ENCODE measurements at regions not wholly inside any gene's neighbourhood (a gene's known extent, or its start where the extent isn't known, plus 50 kb on each side); places are given as distances from the start of the nearest gene placed in this dataset.

DNA sequence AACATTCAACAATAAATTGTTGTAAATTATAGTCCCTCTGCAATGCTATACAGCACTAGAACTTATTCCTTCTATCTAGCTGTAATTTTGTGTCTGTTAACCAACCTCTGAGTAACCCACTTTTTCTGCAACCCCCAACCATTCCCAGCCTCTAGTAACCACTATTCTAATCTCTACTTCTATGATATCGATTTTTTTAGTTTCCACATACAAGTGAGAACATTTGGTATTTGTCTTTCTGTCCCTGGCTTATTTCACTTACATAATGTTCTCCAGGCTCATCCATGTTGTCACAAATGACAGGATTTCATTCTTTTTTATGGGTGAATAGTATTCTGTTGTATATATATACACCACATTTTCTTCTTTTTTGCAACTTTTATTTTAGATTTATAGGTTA lies 147.6 kb downstream of the MAIP1 start:
- Histone ChIP-seq H4K20me1 (ENCODE audit: insufficient read depth) (no peaks in the 10 kb centered on the region), H3K36me3 (ENCODE audit: insufficient read depth, low read length) (no peaks in the 10 kb centered on the region), H2AFZ (ENCODE audit: low read depth, low read length) (no peak overlapping the region), H3K4me3 (ENCODE audit: low read length) (no peak overlapping the region), H3K9ac (ENCODE audit: low read length) (no peak overlapping the region), H3F3A (ENCODE audit: insufficient read depth, low read length, poor library complexity, severe bottlenecking) (no peaks in the 10 kb centered on the region), H3K4me2 (ENCODE audit: low read length) (no peak overlapping the region), H3K27ac (ENCODE audit: low read length) (no peak overlapping the region), H3K27me3 (ENCODE audit: insufficient read depth, low read depth, low read length) (no peaks in the 10 kb centered on the region), H3K79me2 (replicated peaks; ENCODE audit: insufficient read depth, low read length) (no peaks in the 10 kb centered on the region), H3K9me3 (ENCODE audit: low read length) (no peaks in the 10 kb centered on the region), H3K9me2 (ENCODE audit: insufficient read depth, low read length) (no peaks in the 10 kb centered on the region)
- no peak for TF ChIP-seq MXI1 (conservative IDR thresholded peaks at IDR 0.05; ENCODE audit: poor library complexity, severe bottlenecking)
- no peak for TF ChIP-seq SMC3 (conservative IDR thresholded peaks at IDR 0.05; ENCODE audit: poor library complexity)
- no peak for TF ChIP-seq EZH2 (IDR thresholded peaks at IDR 0.05; ENCODE audit: borderline replicate concordance, insufficient read depth, low read length, poor library complexity, severe bottlenecking)

GRCh38 chr2:200104015-200104414 lies 148.6 kb downstream of the MAIP1 start:
- H3K79me2 ChIP-seq (replicated peaks; ENCODE audit: insufficient read depth, low read length): no peaks in the 10 kb centered on the region
- H3K9ac ChIP-seq (ENCODE audit: low read length): no peak overlapping the region
- no peak overlapping the region for H3K4me2 ChIP-seq (ENCODE audit: low read length)
- no peaks in the 10 kb centered on the region for H3K27me3 ChIP-seq (ENCODE audit: insufficient read depth, low read depth, low read length)
- no peak overlapping the region for H3K27ac ChIP-seq (ENCODE audit: low read length)
- H3K4me3 ChIP-seq (ENCODE audit: low read length): no peak overlapping the region
- no peak for TF ChIP-seq RAD21 (conservative IDR thresholded peaks at IDR 0.05)
- TF ChIP-seq REST (IDR thresholded peaks at IDR 0.05; ENCODE audit: borderline replicate concordance): no peak
- no peaks in the 10 kb centered on the region for H3K36me3 ChIP-seq (ENCODE audit: insufficient read depth, low read length)
- no peaks in the 10 kb centered on the region for H3K9me3 ChIP-seq (ENCODE audit: low read length)
- H2AFZ ChIP-seq (ENCODE audit: low read depth, low read length): no peak overlapping the region
- H3F3A ChIP-seq (ENCODE audit: insufficient read depth, low read length, poor library complexity, severe bottlenecking): no peaks in the 10 kb centered on the region
- H3K9me2 ChIP-seq (ENCODE audit: insufficient read depth, low read length): no peaks in the 10 kb centered on the region
- no peaks in the 10 kb centered on the region for H4K20me1 ChIP-seq (ENCODE audit: insufficient read depth)

DNA sequence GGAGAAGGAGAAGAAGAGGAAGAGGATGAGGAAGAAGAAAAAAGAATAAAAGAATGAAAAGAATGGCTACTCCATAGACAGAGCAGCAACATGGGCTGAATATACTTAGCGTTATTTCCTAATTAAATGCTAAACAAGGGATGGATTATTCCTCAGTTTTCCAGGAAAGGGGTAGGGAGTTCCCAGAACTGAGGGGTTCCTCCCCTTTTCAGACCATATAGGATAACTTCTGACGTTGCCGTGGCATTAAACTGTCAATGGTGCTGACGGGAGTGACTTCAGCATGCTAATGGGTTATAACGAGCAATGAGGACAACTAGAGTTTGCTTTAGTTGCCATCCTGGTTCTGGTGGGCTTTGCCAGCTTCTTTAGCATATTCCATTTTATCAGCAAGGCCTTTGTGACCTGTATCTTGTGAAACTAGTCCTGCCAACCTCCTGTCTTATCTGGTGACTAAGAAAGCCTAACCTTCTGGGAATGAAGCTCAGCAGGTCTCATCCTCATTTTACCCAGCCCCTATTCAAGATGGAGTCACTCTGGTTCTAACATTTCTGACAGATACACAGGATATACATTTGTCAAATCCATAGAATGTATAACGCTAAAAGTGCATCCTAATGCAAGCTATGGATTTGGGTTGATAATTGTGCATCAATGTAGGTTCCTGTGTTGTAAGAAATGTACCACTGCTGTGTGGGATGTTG lies 152.3 kb downstream of the MAIP1 start:
- no peaks in the 10 kb centered on the region for H3K9me2 ChIP-seq (ENCODE audit: insufficient read depth, low read length)
- no peaks in the 10 kb centered on the region for H3K36me3 ChIP-seq (ENCODE audit: insufficient read depth, low read length)
- H3F3A ChIP-seq (ENCODE audit: insufficient read depth, low read length, poor library complexity, severe bottlenecking): no peaks in the 10 kb centered on the region
- H2AFZ ChIP-seq (ENCODE audit: low read depth, low read length): no peak overlapping the region
- no peak overlapping the region for H3K4me2 ChIP-seq (ENCODE audit: low read length)
- no peak overlapping the region for H3K4me3 ChIP-seq (ENCODE audit: low read length)
- H3K27me3 ChIP-seq (ENCODE audit: insufficient read depth, low read depth, low read length): no peaks in the 10 kb centered on the region
- H3K9me3 ChIP-seq (ENCODE audit: low read length): no peaks in the 10 kb centered on the region
- H3K27ac ChIP-seq (ENCODE audit: low read length): no peak overlapping the region
- no peaks in the 10 kb centered on the region for H4K20me1 ChIP-seq (ENCODE audit: insufficient read depth)
- H3K9ac ChIP-seq (ENCODE audit: low read length): no peak overlapping the region
- H3K79me2 ChIP-seq (replicated peaks; ENCODE audit: insufficient read depth, low read length): no peaks in the 10 kb centered on the region
- TF ChIP-seq RAD21 (conservative IDR thresholded peaks at IDR 0.05) (no peak), REST (IDR thresholded peaks at IDR 0.05; ENCODE audit: borderline replicate concordance) (no peak), SMC3 (conservative IDR thresholded peaks at IDR 0.05; ENCODE audit: poor library complexity) (no peak), CTCF (IDR thresholded peaks at IDR 0.05; ENCODE audit: poor library complexity, severe bottlenecking) (no peak), POLR2AphosphoS5 (IDR thresholded peaks at IDR 0.05) (no peak), TAF1 (IDR thresholded peaks at IDR 0.05; ENCODE audit: low read depth) (no peak), EP300 (conservative IDR thresholded peaks at IDR 0.05; ENCODE audit: poor library complexity, severe bottlenecking) (no peak), MXI1 (conservative IDR thresholded peaks at IDR 0.05; ENCODE audit: poor library complexity, severe bottlenecking) (no peak), EZH2 (IDR thresholded peaks at IDR 0.05; ENCODE audit: borderline replicate concordance, insufficient read depth, low read length, poor library complexity, severe bottlenecking) (no peak)

Data from neural cell (in vitro differentiated cells).